H1 (cell line): ENCODE measurements at regions not wholly inside any gene's neighbourhood (a gene's known extent, or its start where the extent isn't known, plus 50 kb on each side); places are given as distances from the start of the nearest gene placed in this dataset.

ENCODE experiments used
- CTCF ChIA-PET: fragments of 300-600 bp; sonication (Branson Sonifier 250); formaldehyde crosslinking; loops from one replicate; lab custom pipeline; 2021; ENCODE audit not compliant: partially characterized antibody; lab: Charles Lee
- POLR2A ChIA-PET: fragments of 300-600 bp; sonication (Branson Sonifier 250); formaldehyde crosslinking; loops from one replicate; lab custom pipeline; 2021; ENCODE audit warnings: inconsistent platforms; ENCODE audit not compliant: partially characterized antibody; lab: Charles Lee
- DNase-seq, 2 experiments: peaks; one replicate each; pipeline versions ENCODE4 v3.0.0 to v3.0.0-alpha.2; 2010 to 2022; ENCODE audit warnings: low spot score in 2 of 2, low read depth in 1 of 2, mixed read lengths in 1 of 2
- FAIRE-seq: peaks from 2 replicates; lab custom pipeline; 2011; peaks lifted over from hg19 to GRCh38; lab: Jason Lieb, UNC
- H2AFZ ChIP-seq: 2 replicates; pipeline ENCODE4 v1.8.1; 2012; ENCODE audit warnings: low read length, inconsistent platforms
- H2AK5ac ChIP-seq: 2 replicates; pipeline ENCODE4 v1.6.1; 2013; ENCODE audit warnings: low read depth, low read length
- H2BK120ac ChIP-seq: replicated peaks from 2 replicates; pipeline ENCODE3; 2013; ENCODE audit warnings: low read depth, low read length, inconsistent platforms
- H2BK12ac ChIP-seq: 2 replicates; pipeline ENCODE4 v1.6.1; 2013; ENCODE audit warnings: low read depth, low read length
- H2BK15ac ChIP-seq: 2 replicates; pipeline ENCODE4 v1.6.1; 2013; ENCODE audit warnings: low read length
- H2BK20ac ChIP-seq: 2 replicates; pipeline ENCODE4 v1.6.1; 2013; ENCODE audit warnings: low read length
- H2BK5ac ChIP-seq: 2 replicates; pipeline ENCODE4 v1.6.1; 2013; ENCODE audit warnings: low read depth, low read length
- H3K14ac ChIP-seq: 2 replicates; pipeline ENCODE4 v1.6.1; 2013; ENCODE audit warnings: inconsistent platforms; ENCODE audit not compliant: insufficient read length
- H3K18ac ChIP-seq: 2 replicates; pipeline ENCODE4 v1.6.1; 2013; ENCODE audit warnings: low read length; ENCODE audit errors: extremely low read depth
- H3K23ac ChIP-seq: 2 replicates; pipeline ENCODE4 v1.6.1; 2013; ENCODE audit warnings: inconsistent platforms; ENCODE audit not compliant: insufficient read length
- H3K23me2 ChIP-seq: 2 replicates; pipeline ENCODE4 v1.6.1; 2013; ENCODE audit warnings: low read depth, low read length
- H3K27ac ChIP-seq: 2 replicates; pipeline ENCODE4 v1.6.1; 2011; ENCODE audit warnings: low read depth, low read length, inconsistent platforms
- H3K27me3 ChIP-seq, 4 experiments: replicated peaks in 1 of 4; 1 replicate in 1 of 4; 2 replicates in 3 of 4; pipeline versions ENCODE4 v1.6.1 to v1.8.1; 2011 to 2013; ENCODE audit warnings: low read length in 3 of 4, mild to moderate bottlenecking in 3 of 4, inconsistent platforms in 2 of 4, mixed read lengths in 2 of 4, moderate library complexity in 1 of 4; ENCODE audit not compliant: control insufficient read depth in 3 of 4, insufficient read depth in 3 of 4; ENCODE audit errors: extremely low read depth in 1 of 4
- H3K36me3 ChIP-seq, 4 experiments: 2 replicates each; pipeline versions ENCODE4 v1.6.1 to v1.8.1; 2011 to 2013; ENCODE audit warnings: mild to moderate bottlenecking in 4 of 4, low read length in 3 of 4, moderate library complexity in 2 of 4, control low read depth in 1 of 4, inconsistent platforms in 1 of 4; ENCODE audit not compliant: insufficient read depth in 4 of 4, control insufficient read depth in 2 of 4
- H3K4ac ChIP-seq: replicated peaks from 2 replicates; pipeline ENCODE3; 2013; ENCODE audit warnings: low read length, low read depth, mixed read lengths, inconsistent platforms; ENCODE audit not compliant: insufficient read length
- H3K4me1 ChIP-seq, 4 experiments: replicated peaks in 1 of 4; 1 replicate in 1 of 4; 2 replicates in 3 of 4; pipeline versions ENCODE4 v1.6.1 to v1.8.1; 2011 to 2013; ENCODE audit warnings: low read length in 3 of 4, inconsistent platforms in 2 of 4, mixed read lengths in 1 of 4; ENCODE audit not compliant: insufficient read depth in 4 of 4, control insufficient read depth in 3 of 4
- H3K4me2 ChIP-seq, 2 experiments: 2 replicates each; pipeline versions ENCODE4 v1.6.1 to v1.8.1; 2011 to 2013; ENCODE audit warnings: low read depth in 2 of 2, low read length in 2 of 2, control low read depth in 1 of 2, inconsistent platforms in 1 of 2, mild to moderate bottlenecking in 1 of 2; ENCODE audit not compliant: insufficient read depth in 1 of 2
- H3K4me3 ChIP-seq, 4 experiments: fragments of 200-600, 300-600 bp in 1 of 4; sonication (generic), shearing (Covaris generic), sonication (Bioruptor Twin) in 1 of 4; 2 replicates each; pipeline versions ENCODE4 v1.5.1 to v1.8.1; 2011 to 2016; ENCODE audit warnings: low read length in 4 of 4, low read depth in 3 of 4, control low read depth in 2 of 4, inconsistent platforms in 2 of 4, mild to moderate bottlenecking in 2 of 4, mixed read lengths in 1 of 4, moderate library complexity in 1 of 4; ENCODE audit not compliant: insufficient read depth in 2 of 4; ENCODE audit errors: extremely low read depth in 1 of 4
- H3K56ac ChIP-seq: replicated peaks from 2 replicates; pipeline ENCODE3; 2013; ENCODE audit warnings: low read depth, mild to moderate bottlenecking, mixed read lengths, low read length, inconsistent platforms; ENCODE audit not compliant: insufficient read length
- H3K79me1 ChIP-seq: 2 replicates; pipeline ENCODE4 v1.6.1; 2013; ENCODE audit warnings: low read depth, low read length, control low read depth
- H3K79me2 ChIP-seq, 2 experiments: 2 replicates each; pipeline versions ENCODE4 v1.6.1 to v1.8.1; 2012 to 2013; ENCODE audit warnings: low read length in 2 of 2, mild to moderate bottlenecking in 2 of 2, inconsistent platforms in 1 of 2; ENCODE audit not compliant: insufficient read depth in 2 of 2, control insufficient read depth in 1 of 2
- H3K9ac ChIP-seq, 4 experiments: replicated peaks in 1 of 4; 1 replicate in 1 of 4; 2 replicates in 3 of 4; pipeline versions ENCODE4 v1.6.1 to v1.8.1; 2011 to 2013; ENCODE audit warnings: low read depth in 3 of 4, low read length in 3 of 4, control low read depth in 2 of 4, mild to moderate bottlenecking in 2 of 4, moderate library complexity in 2 of 4, inconsistent platforms in 1 of 4; ENCODE audit errors: extremely low read depth in 1 of 4
- H3K9me3 ChIP-seq, 2 experiments: 2 replicates each; pipeline versions ENCODE4 v1.6.1 to v1.8.1; 2012 to 2013; ENCODE audit warnings: mild to moderate bottlenecking in 2 of 2, moderate library complexity in 2 of 2, control low read depth in 1 of 2, inconsistent platforms in 1 of 2, low read depth in 1 of 2, low read length in 1 of 2, mixed read lengths in 1 of 2; ENCODE audit not compliant: insufficient read depth in 2 of 2
- H4K20me1 ChIP-seq, 2 experiments: replicated peaks in 1 of 2; 2 replicates each; pipeline versions ENCODE3 to v1.8.1; 2011 to 2013; ENCODE audit warnings: inconsistent platforms in 2 of 2, low read length in 2 of 2, mild to moderate bottlenecking in 1 of 2; ENCODE audit not compliant: insufficient read depth in 2 of 2, control insufficient read depth in 1 of 2
- H4K5ac ChIP-seq: 2 replicates; pipeline ENCODE4 v1.6.1; 2013; ENCODE audit warnings: low read length, low read depth, mixed read lengths, inconsistent platforms; ENCODE audit not compliant: insufficient read length
- H4K8ac ChIP-seq: 2 replicates; pipeline ENCODE4 v1.8.0; 2013; ENCODE audit warnings: mild to moderate bottlenecking, moderate library complexity, low read length, inconsistent platforms; ENCODE audit not compliant: insufficient read depth; ENCODE audit errors: extremely low read depth
- H4K91ac ChIP-seq: replicated peaks from 2 replicates; pipeline ENCODE3; 2013; ENCODE audit warnings: low read length, mixed read lengths, inconsistent platforms; ENCODE audit not compliant: insufficient read length
- CEBPB ChIP-seq: IDR thresholded peaks from 2 replicates; pipeline ENCODE4 v1.6.1; 2012; ENCODE audit warnings: low read depth, low read length
- EZH2 ChIP-seq: fragments of 200-600 bp; sonication (generic); IDR thresholded peaks from 2 replicates; pipeline ENCODE4 v1.7.1; 2012; ENCODE audit warnings: low read depth, mild to moderate bottlenecking, moderate library complexity, low read length, inconsistent platforms; ENCODE audit not compliant: severe bottlenecking
- NRF1 ChIP-seq: IDR thresholded peaks from 2 replicates; pipeline ENCODE4 v1.6.1; 2011; ENCODE audit warnings: mild to moderate bottlenecking, low read depth, low read length, improper control_type of control experiment
- SAP30 ChIP-seq: fragments of 300-600 bp; sonication (generic); IDR thresholded peaks from 2 replicates; pipeline ENCODE4 v1.7.1; 2012; ENCODE audit warnings: low read length, moderate library complexity, mild to moderate bottlenecking, inconsistent platforms; ENCODE audit not compliant: insufficient read depth, insufficient replicate concordance
- ZNF274 ChIP-seq: IDR thresholded peaks from 2 replicates; pipeline ENCODE4 v1.7.0; 2012; ENCODE audit warnings: low read length, borderline replicate concordance; ENCODE audit errors: extremely low read depth
- WGBS, 2 experiments: shearing (Covaris generic) in 1 of 2; methylation state at CpG; one replicate each; pipeline versions ENCODE4 v1.1.6 to v1.1.7; 2013 to 2015; ENCODE audit warnings: low lambda C conversion rate in 2 of 2, mixed read lengths in 2 of 2, inconsistent platforms in 1 of 2, low coverage in 1 of 2, missing lambda C conversion rate in 1 of 2; ENCODE audit not compliant: insufficient replicate concordance in 2 of 2, insufficient coverage in 1 of 2, insufficient read length in 1 of 2; ENCODE audit errors: extremely low coverage in 1 of 2, missing lambda C conversion rate in 1 of 2; 5-methylcytosine and 5-hydroxymethylcytosine counted together

DNA sequence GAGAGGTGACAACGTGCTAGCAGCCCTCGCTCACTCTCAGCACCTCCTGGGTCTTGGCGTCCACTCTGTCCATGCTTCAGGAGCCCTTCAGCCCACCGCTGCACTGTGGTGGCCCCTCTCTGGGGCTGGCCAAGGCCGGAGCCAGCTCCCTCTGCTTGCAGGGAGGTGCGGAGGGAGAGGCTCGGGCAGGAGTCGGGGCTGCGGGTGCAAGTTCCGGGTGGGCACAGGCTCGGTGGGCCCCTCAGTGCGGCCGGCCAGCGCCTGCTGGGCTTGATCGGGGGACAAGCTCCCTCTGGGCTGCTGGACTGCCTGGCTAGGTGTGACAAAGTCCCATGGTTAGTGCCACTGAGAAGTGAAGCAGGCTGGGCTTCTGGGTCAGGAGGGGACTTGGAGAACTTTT, 245.8 kb downstream of the JRKL start:
- H3K4me3 ChIP-seq = no peak overlapping the region
- no peak overlapping the region for H3K23ac ChIP-seq
- H3K18ac ChIP-seq = no peak overlapping the region
- H2BK5ac ChIP-seq = no peak overlapping the region
- H3K9ac ChIP-seq = no peak overlapping the region
- no peaks in the 10 kb centered on the region for H3K36me3 ChIP-seq
- no peak overlapping the region for H4K8ac ChIP-seq
- no peak overlapping the region for H3K56ac ChIP-seq
- H4K91ac ChIP-seq = no peak overlapping the region
- no peak overlapping the region for H3K14ac ChIP-seq
- ChIA-PET CTCF (no interaction called here), POLR2A (no interaction called here)
- no peak overlapping the region for H2BK20ac ChIP-seq
- no peak overlapping the region for H2BK120ac ChIP-seq
- no peaks in the 10 kb centered on the region for H3K79me2 ChIP-seq
- WGBS, 2 experiments = 94% methylated on average over 15 of the region's 15 CpGs; no CpG with 5 or more reads in 1 of the 2 experiments
- no peak for FAIRE-seq
- no peak overlapping the region for H4K5ac ChIP-seq
- H3K23me2 ChIP-seq = no peaks in the 10 kb centered on the region
- H2AFZ ChIP-seq = no peak overlapping the region
- no peak overlapping the region for H3K4ac ChIP-seq
- no peak for DNase-seq
- H3K79me1 ChIP-seq = no peaks in the 10 kb centered on the region
- H3K4me1 ChIP-seq = no peaks in the 10 kb centered on the region
- H3K4me2 ChIP-seq = no peak overlapping the region
- no peak overlapping the region for H2AK5ac ChIP-seq
- H2BK15ac ChIP-seq = no peak overlapping the region
- H3K27me3 ChIP-seq = no peaks in the 10 kb centered on the region
- no peak overlapping the region for H3K27ac ChIP-seq
- H3K9me3 ChIP-seq = peaks cover 0 to 6% of the 10 kb centered on the region in 2 experiments; a peak in 1 of 4 replicates
- no peaks in the 10 kb centered on the region for H4K20me1 ChIP-seq
- H2BK12ac ChIP-seq = no peak overlapping the region
- TF ChIP-seq SAP30 (no peak), NRF1 (no peak), EZH2 (no peak), CEBPB (no peak), ZNF274 (no peak)
